Stimulated activated CD4-positive, alpha-beta T cell treated with anti-CD3 and anti-CD28 coated beads, Interleukin-2, amount 100 ng/mL, for 48 hours (primary cell): ENCODE measurements at regions not wholly inside any gene's neighbourhood (a gene's known extent, or its start where the extent isn't known, plus 50 kb on each side); places are given as distances from the start of the nearest gene placed in this dataset.

ENCODE experiments used
- DNase-seq, 2 donors: peaks; one replicate each; pipeline ENCODE4 v3.0.0-alpha.2; 2020

GRCh38 chr2:21451403-21451802 lies 327.6 kb downstream of the TDRD15 start:
- DNase-seq: no peak

DNA sequence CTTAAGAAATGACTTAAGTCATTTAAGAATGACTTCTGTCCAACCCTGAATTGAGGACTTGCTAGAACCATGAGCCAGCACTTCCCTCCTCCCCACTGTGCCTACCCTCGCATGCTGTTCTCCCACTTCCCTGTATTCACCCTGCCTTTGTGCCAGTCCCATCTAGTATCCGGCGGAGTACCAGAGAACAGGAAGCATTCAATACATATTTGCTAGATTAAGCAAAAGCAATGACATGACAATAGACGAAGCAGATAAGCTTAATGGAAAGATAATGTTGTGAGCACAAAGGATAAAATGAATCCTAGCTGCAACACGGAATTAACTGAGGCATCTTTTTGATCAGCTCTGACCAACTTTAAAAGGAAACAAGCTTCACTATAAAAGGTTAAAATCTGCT lies 328.5 kb downstream of the TDRD15 start:
- DNase-seq: no peak

DNA sequence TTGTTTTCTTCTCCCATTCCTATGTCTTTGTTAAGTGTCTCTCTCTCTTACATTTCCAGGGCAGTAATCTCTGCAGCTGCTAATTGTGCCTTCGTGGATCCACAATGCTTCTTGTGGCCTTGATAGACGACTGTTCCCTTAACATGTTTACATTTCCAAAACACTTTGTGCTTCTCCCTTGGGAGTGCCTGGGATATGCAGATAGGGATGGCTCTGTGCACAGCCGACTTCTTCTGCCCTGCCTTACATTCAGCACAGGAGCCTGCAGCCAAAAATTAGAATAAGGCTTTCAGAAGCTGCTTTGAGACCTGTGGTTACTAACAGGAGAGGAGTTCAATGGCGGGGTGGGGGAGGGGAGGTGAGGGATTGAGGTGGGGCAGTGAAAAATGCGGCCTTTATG lies 328.9 kb downstream of the TDRD15 start:
- no peak for DNase-seq

- DNase-seq: no peak
These were observed 330.1 kb downstream of the TDRD15 start for GRCh38 chr2:21453723-21454450.

- no peak for DNase-seq
These were observed 331.1 kb downstream of the TDRD15 start for GRCh38 chr2:21454839-21455238.

GRCh38 chr2:21461754-21462240 lies 338.0 kb downstream of the TDRD15 start:
- no peak for DNase-seq

DNA sequence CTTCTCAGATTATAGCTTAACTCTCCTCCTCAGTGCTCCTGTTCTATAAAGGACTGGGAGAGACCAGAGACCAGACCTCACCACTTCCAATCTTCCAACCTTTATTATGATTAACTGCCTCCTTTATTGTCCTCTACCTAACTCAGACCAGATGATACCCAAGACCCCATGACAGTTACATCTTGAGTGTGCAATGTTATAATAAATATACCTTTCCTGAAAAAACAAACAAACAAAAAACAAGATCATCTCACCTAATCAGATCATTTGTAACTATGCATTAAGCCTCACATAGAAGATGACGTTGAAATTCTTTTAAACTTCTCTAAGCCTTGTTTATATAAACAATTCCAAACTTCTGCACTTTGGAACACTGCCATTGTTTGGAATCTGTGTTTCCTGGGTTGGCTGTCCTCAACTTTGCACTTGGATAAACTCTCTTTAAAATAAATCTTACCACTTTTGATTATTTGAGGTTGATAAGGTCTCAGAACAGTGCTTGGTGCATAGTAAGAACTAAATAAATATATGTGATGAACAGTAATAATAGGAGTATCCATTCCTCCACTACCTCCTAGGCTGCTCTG lies 342.7 kb downstream of the TDRD15 start:
- no peak for DNase-seq

GRCh38 chr2:21467280-21467818 lies 343.6 kb downstream of the TDRD15 start:
- DNase-seq: no peak

GRCh38 chr2:21467910-21468309 lies 344.1 kb downstream of the TDRD15 start:
- DNase-seq: no peak

- DNase-seq: no peak
These were observed 344.9 kb downstream of the TDRD15 start for GRCh38 chr2:21468624-21469023.

GRCh38 chr2:21469158-21469557 lies 345.4 kb downstream of the TDRD15 start:
- no peak for DNase-seq

GRCh38 chr2:21469564-21469963 lies 345.8 kb downstream of the TDRD15 start:
- DNase-seq: no peak

DNA sequence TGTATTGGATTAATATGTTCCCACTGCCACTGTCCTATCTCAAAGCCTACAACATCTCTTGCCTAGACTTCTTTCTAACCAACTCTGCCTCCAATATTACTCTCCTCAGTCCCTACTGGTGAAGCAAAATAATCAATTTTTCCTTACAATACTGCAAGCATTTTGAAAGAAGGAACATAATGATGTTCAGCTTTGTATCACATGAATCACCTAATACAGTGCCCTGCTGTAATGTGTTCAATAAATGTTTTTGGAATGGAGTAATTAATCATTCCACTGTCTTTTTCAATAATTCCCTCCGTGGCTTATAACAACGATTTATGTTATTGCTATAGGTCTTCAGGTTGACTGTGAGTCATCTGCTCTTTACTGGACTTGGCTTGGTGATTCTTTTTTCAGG lies 356.4 kb downstream of the TDRD15 start:
- DNase-seq: no peak

- no peak for DNase-seq
These were observed 360.9 kb downstream of the TDRD15 start for GRCh38 chr2:21484643-21485042.

- no peak for DNase-seq
These were observed 362.7 kb downstream of the TDRD15 start for GRCh38 chr2:21486445-21486844.

- no peak for DNase-seq
These were observed 365.3 kb downstream of the TDRD15 start for GRCh38 chr2:21489080-21489479.

DNA sequence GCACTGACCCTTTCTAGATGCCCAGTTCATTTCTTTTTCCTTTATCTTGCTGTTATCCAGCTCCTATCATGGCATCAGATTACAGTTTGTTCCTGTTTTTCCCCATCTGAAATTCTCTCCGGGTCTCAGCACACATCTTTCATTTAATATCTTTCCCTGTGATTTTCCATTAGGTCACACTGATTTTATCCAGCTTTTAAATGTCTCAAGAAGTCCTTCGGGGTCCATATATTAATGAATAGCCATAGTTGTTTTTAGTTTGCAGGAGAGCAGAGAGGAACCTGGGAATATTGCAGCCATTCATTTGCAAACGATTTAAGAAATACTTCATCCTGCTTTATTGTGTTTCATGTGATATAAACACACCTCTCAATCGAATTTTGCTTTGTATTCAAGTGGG lies 374.2 kb downstream of the TDRD15 start:
- no peak for DNase-seq

DNA sequence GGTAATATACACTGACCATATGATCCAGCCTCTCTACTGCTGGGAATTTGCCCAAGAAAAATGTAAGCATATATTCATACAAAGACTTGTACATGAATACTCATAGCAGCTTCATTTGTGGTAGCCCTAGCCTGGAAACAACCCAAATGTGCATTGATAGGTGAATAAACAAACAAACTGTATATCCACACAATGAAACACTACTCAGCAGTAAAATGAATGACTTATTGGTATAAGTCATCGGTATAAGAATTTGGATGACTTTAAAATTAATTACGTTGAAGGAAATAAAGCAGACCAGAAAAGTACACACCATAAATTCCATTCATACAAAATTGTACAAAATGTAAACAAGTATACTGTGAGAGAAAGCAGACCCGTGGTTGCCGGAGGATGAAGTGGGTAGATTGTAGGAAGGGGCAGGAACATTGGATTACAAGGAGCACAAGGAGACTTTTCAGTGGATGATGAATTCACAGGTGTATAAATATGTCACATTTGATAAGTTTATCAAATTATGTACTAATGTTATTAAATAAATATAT lies 376.7 kb downstream of the TDRD15 start:
- no peak for DNase-seq

GRCh38 chr2:21501376-21502027 lies 377.7 kb downstream of the TDRD15 start:
- DNase-seq: no peak

GRCh38 chr2:21515903-21516302 lies 392.1 kb downstream of the TDRD15 start:
- no peak for DNase-seq

DNA sequence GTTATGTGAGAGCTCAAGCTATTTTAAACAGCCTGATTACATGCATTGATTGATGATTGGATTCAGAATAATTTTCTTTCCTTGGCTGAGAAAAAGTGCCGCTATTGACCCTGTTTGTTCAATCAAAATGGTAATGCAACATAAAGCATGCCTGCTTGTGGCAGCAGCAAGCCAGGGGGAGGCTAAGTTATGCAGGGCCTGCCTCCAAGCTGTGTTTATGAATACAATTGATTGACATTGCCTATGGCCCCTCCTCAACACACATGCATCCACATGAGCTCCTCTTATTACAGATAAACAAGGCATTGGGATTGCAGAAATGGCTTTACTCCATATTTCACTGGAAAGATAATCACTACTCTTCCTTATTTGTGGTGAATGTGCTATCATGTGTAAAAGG lies 395.6 kb downstream of the TDRD15 start:
- DNase-seq: no peak

DNA sequence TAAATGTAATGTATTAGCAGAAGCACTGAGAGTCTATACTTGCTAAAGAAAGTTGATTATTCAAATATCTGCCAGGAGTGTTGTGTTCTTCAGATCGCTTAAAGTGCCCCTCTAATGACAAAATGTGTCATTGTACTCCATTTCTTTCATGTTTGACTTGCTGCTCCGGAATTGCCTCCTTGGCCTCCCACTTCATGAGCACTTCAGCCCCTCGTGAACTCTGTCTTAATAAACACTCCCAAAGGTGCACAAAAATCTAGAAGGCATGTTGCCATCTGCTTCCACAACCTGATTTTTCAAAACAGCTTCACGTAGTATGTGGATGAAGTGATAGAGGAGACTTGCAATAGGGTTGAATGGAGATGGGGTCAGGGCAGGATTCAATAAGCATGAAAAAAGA lies 396.1 kb downstream of the TDRD15 start:
- no peak for DNase-seq

- no peak for DNase-seq
These were observed 412.1 kb downstream of the TDRD15 start for GRCh38 chr2:21535826-21536225.

DNA sequence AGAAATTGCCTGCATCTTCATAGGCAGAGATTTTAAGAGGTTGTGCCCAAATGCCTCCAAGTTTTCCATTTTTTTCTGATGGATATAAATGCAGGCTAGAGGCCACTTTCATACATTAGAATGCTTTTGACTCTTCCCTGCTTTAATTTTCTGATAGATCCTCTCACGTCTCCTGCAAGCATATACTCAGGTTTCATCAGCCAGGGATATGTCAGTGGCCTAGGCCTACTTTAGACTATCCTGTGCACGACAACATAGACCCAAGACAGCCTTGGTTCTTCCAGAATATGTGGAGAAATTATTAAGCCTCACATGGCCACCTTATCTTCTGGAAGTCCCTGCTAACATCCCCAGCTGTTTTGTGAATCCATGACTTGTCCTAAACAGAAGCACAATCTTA lies 415.9 kb downstream of the TDRD15 start:
- no peak for DNase-seq
